HUES6 (cell line): ENCODE measurements at regions not wholly inside any gene's neighbourhood (a gene's known extent, or its start where the extent isn't known, plus 50 kb on each side); places are given as distances from the start of the nearest gene placed in this dataset.

Experiments
- H3K27ac ChIP-seq: 2 replicates; pipeline ENCODE4 v1.7.0; 2013; ENCODE audit warnings: low read depth, mild to moderate bottlenecking, low read length, inconsistent platforms
- H3K27me3 ChIP-seq: 2 replicates; pipeline ENCODE4 v1.6.1; 2013; ENCODE audit warnings: low read length; ENCODE audit not compliant: control insufficient read depth, insufficient read depth
- H3K36me3 ChIP-seq: 2 replicates; pipeline ENCODE4 v1.6.1; 2013; ENCODE audit warnings: low read length; ENCODE audit not compliant: control insufficient read depth, insufficient read depth
- H3K4me1 ChIP-seq: 2 replicates; pipeline ENCODE4 v1.6.1; 2013; ENCODE audit warnings: low read length; ENCODE audit not compliant: control insufficient read depth, insufficient read depth
- H3K4me3 ChIP-seq: 2 replicates; pipeline ENCODE4 v1.5.1; 2013; ENCODE audit warnings: low read depth, low read length
- H3K9ac ChIP-seq: one replicate; pipeline ENCODE4 v1.6.1; 2013; ENCODE audit warnings: mild to moderate bottlenecking, low read length
- H3K9me3 ChIP-seq: 2 replicates; pipeline ENCODE4 v1.6.1; 2013; ENCODE audit warnings: low read depth, low read length; ENCODE audit not compliant: control insufficient read depth, insufficient read depth

DNA sequence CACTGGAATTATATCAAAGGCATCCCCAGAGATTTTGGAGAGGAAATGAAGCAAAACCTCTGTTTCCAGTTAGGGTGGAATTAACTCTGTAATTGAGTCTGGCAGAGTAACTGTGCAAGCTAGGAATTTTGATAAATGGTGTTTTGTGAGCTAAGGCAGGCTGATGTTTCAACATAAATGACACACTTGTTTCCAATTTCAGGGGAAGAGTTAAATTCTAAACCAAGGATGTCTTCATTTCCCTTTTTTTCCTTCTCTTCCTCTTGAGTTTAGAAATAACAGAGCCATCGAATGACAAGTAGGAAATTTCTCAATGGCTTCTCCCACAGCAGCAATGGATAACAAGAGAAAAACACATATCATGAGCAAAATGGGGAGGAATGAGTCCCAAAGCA, 131.2 kb downstream of the IRS2 start:
- Histone ChIP-seq H3K9me3 (no peaks in the 10 kb centered on the region), H3K27me3 (no peaks in the 10 kb centered on the region), H3K4me3 (no peak overlapping the region), H3K27ac (no peak overlapping the region), H3K36me3 (no peaks in the 10 kb centered on the region), H3K4me1 (no peaks in the 10 kb centered on the region), H3K9ac (no peak overlapping the region)

DNA sequence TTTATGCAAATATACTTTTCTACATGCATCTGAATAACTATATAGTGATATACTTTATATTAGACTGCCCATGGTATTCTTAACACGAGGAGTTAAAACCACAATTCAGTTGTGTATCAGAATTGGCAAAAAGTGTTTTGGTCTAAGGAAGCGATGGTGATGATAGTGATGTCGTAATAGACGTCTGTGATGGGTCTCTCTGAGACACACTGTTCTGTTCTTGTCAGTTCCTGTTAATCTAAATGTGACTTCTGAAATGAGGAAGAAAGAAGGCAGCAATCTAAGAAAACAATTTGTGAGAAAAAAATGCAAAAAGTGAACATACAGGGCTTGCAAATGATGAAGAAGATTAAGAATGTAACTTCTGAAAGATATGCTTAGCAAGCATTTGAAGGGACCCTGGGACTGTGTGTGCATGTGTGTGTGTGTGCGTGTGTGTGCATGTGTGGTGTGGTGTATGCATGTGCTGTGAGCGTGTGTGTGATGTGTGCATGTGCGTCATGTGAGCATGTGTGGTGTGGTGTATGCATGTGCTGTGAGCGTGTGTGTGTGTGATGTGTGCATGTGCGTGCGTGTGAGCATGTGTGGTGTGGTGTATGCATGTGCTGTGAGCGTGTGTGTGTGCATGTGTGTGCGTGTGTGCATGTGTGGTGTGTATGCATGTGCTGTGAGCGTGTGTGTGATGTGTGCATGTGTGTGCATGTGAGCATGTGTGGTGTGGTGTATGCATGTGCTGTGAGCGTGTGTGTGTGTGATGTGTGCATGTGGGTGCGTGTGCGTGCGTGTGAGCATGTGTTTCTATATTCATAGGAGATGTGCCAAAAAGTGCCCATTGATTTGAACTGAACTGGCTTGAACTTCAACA, 131.8 kb downstream of the IRS2 start:
- Histone ChIP-seq H3K27ac (no peak overlapping the region), H3K4me3 (no peak overlapping the region), H3K9me3 (no peaks in the 10 kb centered on the region), H3K27me3 (no peaks in the 10 kb centered on the region), H3K4me1 (no peaks in the 10 kb centered on the region), H3K9ac (no peak overlapping the region), H3K36me3 (no peaks in the 10 kb centered on the region)

DNA sequence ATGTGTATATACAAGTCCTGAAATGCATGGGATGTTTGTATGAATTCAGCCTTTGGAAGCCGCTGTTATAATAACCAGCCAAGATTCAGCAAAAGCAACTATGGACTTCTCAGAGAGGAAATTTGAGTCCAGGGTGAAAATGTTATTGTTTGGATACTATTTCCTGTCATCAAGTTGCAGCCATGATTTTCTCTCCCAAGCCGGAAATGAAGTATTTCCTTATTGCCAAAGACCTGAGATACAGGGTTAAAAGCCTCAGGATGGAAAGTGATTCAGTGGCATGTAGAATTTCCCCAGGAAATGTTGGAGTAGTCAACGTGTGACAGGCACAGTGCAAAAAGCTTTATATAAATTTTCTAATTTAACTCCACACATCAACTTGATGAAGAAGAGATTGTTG, 133.9 kb downstream of the IRS2 start:
- H3K9me3 ChIP-seq = no peaks in the 10 kb centered on the region
- no peak overlapping the region for H3K9ac ChIP-seq
- H3K4me3 ChIP-seq = no peak overlapping the region
- H3K27ac ChIP-seq = no peak overlapping the region
- no peaks in the 10 kb centered on the region for H3K36me3 ChIP-seq
- no peaks in the 10 kb centered on the region for H3K27me3 ChIP-seq
- H3K4me1 ChIP-seq = no peaks in the 10 kb centered on the region

DNA sequence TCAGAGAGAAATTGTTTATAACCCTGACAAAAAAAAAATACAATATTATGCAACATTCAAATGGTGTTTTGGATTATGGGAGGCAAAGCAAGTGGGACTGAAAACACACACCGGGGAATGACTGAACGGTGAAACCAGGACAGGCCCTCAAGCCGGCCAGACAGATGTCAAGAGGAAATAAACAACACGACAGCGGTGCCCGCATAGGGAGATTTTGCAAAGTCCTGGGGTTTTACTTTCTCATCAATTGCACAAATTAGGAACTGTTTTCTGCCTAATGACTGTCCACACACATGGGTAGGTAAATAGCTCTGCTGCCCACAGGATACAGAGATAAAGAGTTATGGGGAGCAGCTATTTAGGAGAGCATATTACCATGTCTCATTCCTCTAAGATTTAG, 134.5 kb downstream of the IRS2 start:
- Histone ChIP-seq H3K27me3 (no peaks in the 10 kb centered on the region), H3K9me3 (no peaks in the 10 kb centered on the region), H3K36me3 (no peaks in the 10 kb centered on the region), H3K27ac (no peak overlapping the region), H3K9ac (no peak overlapping the region), H3K4me3 (no peak overlapping the region), H3K4me1 (no peaks in the 10 kb centered on the region)

DNA sequence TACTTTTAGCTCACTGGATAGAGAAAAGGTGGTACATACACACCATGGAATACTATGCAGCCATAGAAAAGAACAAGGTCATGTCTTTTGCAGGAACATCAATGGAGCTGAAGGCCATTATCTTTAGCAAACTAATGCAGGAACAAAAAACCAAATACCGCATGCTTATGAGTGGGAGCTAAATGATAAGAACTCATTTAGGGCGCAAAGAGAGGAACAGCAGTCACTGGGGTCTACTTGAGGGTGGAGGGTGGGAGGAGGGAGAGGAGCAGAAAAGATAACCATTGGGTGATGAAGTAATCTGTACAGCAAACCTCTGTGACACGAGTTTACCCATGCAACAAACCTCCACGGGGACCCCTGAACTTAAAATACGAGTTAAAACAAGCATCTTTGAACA, 135.1 kb downstream of the IRS2 start:
- no peak overlapping the region for H3K9ac ChIP-seq
- H3K4me1 ChIP-seq = no peaks in the 10 kb centered on the region
- H3K9me3 ChIP-seq = no peaks in the 10 kb centered on the region
- no peak overlapping the region for H3K27ac ChIP-seq
- H3K27me3 ChIP-seq = no peaks in the 10 kb centered on the region
- no peaks in the 10 kb centered on the region for H3K36me3 ChIP-seq
- no peak overlapping the region for H3K4me3 ChIP-seq

DNA sequence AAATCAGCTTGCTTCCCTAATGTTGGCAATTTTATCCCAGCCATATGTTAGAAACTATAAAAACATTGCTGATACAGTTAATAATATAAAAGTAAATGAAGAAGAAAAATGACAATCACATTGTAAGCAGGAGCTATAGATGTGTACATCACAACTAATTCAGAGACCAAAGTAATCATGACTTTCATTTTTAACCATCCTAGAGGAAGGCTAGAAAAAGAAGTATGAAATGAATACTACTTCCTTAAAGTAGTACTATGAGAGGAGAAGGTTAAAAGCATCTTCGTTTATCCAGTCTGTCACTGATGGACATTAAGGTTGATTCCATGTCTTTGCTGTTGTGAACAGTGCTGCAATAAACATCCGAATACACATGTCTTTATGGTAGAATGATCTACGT, 135.5 kb downstream of the IRS2 start:
- no peak overlapping the region for H3K9ac ChIP-seq
- H3K36me3 ChIP-seq = no peaks in the 10 kb centered on the region
- H3K4me3 ChIP-seq = no peak overlapping the region
- H3K27me3 ChIP-seq = no peaks in the 10 kb centered on the region
- H3K9me3 ChIP-seq = no peaks in the 10 kb centered on the region
- no peak overlapping the region for H3K27ac ChIP-seq
- no peaks in the 10 kb centered on the region for H3K4me1 ChIP-seq

DNA sequence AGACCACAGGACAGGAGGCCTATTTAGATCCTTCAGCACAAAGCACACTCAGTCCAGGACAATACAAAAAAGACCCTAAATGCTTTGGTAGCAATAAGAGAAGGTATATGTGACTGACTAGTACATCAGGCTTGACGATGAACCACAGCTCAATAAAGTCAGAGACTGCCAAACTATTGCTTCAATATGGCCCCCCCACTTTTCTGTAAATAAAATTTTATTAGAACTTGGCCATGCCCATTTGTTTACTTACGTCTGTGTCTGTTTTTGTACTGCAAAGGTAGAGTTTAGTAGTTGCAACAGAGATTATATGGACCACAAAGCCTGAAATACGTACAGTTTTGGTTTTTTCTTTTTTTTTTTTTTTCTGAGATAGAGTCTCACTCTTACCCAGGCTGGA, 136.7 kb downstream of the IRS2 start:
- Histone ChIP-seq H3K4me3 (no peak overlapping the region), H3K4me1 (no peaks in the 10 kb centered on the region), H3K27me3 (no peaks in the 10 kb centered on the region), H3K36me3 (no peaks in the 10 kb centered on the region), H3K9me3 (no peaks in the 10 kb centered on the region), H3K27ac (no peak overlapping the region), H3K9ac (no peak overlapping the region)

DNA sequence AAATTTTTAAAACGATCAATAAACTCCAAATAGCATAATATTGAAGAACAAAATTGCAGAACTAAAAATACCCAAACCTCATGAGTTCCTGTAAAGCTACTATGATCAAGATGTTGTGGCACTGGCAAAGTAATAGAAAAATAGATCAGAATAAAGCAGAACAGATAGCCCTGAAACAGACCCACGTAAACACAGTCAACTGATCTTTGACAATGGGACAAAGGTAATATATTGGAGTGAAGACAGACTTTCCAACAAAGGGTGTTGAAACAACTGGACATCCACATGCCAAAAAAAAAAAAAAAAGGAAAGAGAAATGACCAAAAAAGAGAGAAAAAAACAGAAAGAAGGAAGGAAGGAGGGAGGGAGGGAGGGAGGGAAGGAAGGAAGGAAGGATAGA, 138.7 kb downstream of the IRS2 start:
- H3K27ac ChIP-seq = no peak overlapping the region
- H3K27me3 ChIP-seq = no peaks in the 10 kb centered on the region
- H3K9ac ChIP-seq = no peak overlapping the region
- no peak overlapping the region for H3K4me3 ChIP-seq
- no peaks in the 10 kb centered on the region for H3K4me1 ChIP-seq
- no peaks in the 10 kb centered on the region for H3K36me3 ChIP-seq
- H3K9me3 ChIP-seq = no peaks in the 10 kb centered on the region

DNA sequence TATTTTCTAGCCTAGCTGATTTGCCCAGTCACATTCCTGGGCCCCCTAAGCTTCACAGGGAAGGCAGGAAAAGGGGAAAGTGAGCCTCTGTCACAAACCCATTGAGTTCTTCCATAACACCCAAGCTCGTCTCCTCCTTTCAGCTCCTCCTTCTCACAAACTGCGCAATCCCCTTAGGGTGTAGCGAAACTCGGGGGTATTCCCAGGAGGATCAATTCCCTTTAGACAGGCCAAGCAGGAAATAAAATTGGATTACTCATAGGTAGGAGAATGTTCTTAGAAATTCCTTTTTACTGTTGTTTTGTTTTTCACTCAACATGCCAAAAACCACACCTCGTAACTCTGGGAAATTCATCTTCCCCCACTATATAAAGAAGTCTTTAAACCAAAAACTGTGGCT, 139.3 kb downstream of the IRS2 start:
- H3K4me1 ChIP-seq = no peaks in the 10 kb centered on the region
- no peaks in the 10 kb centered on the region for H3K27me3 ChIP-seq
- H3K9me3 ChIP-seq = no peaks in the 10 kb centered on the region
- H3K27ac ChIP-seq = no peak overlapping the region
- no peak overlapping the region for H3K9ac ChIP-seq
- H3K4me3 ChIP-seq = no peak overlapping the region
- H3K36me3 ChIP-seq = no peaks in the 10 kb centered on the region

DNA sequence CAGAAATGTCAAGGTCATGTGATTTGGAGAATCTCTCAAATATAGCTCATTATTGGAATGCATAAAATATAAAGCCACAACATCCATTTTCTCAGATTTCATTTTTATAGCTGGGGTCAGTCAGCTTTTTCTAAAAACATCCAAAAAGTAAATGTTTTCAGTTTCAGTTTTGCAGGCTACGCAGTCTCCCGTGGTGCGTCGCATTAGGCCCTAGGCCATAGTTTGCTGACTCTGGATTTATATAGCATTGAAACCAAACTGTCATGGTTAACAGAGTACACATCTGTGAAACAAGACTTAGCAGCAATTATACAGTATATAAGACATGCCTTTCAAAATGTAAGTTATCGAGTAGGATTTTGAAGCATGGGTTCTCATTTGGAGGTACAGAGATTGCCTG, 140.0 kb downstream of the IRS2 start:
- no peak overlapping the region for H3K9ac ChIP-seq
- no peaks in the 10 kb centered on the region for H3K27me3 ChIP-seq
- H3K4me1 ChIP-seq = no peaks in the 10 kb centered on the region
- H3K27ac ChIP-seq = no peak overlapping the region
- no peak overlapping the region for H3K4me3 ChIP-seq
- no peaks in the 10 kb centered on the region for H3K36me3 ChIP-seq
- 0 out of 2 replicates have a peak, but pooled peaks cover 1% of the 10 kb centered on the region for H3K9me3 ChIP-seq

DNA sequence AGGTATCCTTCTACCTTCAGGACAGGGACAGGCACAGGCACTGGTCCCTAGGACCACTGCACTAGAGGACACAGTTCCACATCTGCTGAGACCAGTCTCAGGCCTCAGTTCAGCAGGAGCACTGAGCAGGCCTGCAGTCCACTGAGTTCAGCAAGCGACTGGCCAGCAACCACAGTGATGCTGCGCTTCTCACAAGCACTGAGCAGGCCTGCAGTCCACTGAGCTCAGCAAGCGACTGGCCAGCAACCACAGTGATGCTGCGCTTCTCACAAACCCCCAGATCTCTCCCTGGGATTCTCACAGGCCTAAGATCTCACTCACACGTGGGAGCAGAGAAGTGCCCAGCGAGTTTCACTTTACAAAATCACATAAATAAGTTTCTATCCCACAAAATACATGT, 140.6 kb downstream of the IRS2 start:
- Histone ChIP-seq H3K4me1 (no peaks in the 10 kb centered on the region), H3K36me3 (no peaks in the 10 kb centered on the region), H3K9ac (no peak overlapping the region), H3K27me3 (no peaks in the 10 kb centered on the region), H3K27ac (no peak overlapping the region), H3K4me3 (no peak overlapping the region), H3K9me3 (peaks cover 6% of the 10 kb centered on the region)
